Endothelial cell of umbilical vein (primary cell): ENCODE measurements at regions not wholly inside any gene's neighbourhood (a gene's known extent, or its start where the extent isn't known, plus 50 kb on each side); places are given as distances from the start of the nearest gene placed in this dataset.

ENCODE experiments used
- BruUV-seq: library from RNA; stranded (reverse); fragments of 400-500 nt; replicated peaks from 2 replicates; lab custom pipeline; 2021; lab: Mats Ljungman, UMichigan
- CTCF ChIA-PET: fragments of 300-600, 350-600 bp; sonication (Branson Sonifier 250); formaldehyde crosslinking; loops from one replicate; lab custom pipeline; 2021; ENCODE audit warnings: antibody characterized with exemption, inconsistent platforms; lab: Charles Lee
- POLR2A ChIA-PET: fragments of 300-600, 350-600 bp; sonication (Branson Sonifier 250); formaldehyde crosslinking; loops from one replicate; lab custom pipeline; 2021; ENCODE audit warnings: antibody characterized with exemption, inconsistent platforms; lab: Charles Lee
- DNase-seq: peaks from one replicate; pipeline ENCODE4 v3.0.0-alpha.2; 2011; ENCODE audit warnings: low read depth, low spot score
- FAIRE-seq: peaks from 2 replicates; lab custom pipeline; 2011; peaks lifted over from hg19 to GRCh38; lab: Jason Lieb, UNC
- H2AFZ ChIP-seq: 2 replicates; pipeline ENCODE4 v1.6.0; 2012; ENCODE audit warnings: low read depth, low read length, control low read depth, inconsistent platforms
- H3K27ac ChIP-seq: 2 replicates; pipeline ENCODE4 v1.5.1; 2011; ENCODE audit warnings: low read depth, mild to moderate bottlenecking, control low read depth, low read length, moderate library complexity; ENCODE audit not compliant: insufficient read depth
- H3K27me3 ChIP-seq, 2 experiments: 2 replicates each; pipeline versions ENCODE4 v1.6.0 to v1.6.1; 2011; ENCODE audit warnings: low read length in 2 of 2, mixed read lengths in 1 of 2; ENCODE audit not compliant: control insufficient read depth in 2 of 2, insufficient read depth in 2 of 2
- H3K36me3 ChIP-seq, 2 experiments: 2 replicates in 1 of 2; 3 replicates in 1 of 2; pipeline ENCODE4 v1.5.1; 2011; ENCODE audit warnings: low read length in 2 of 2, mild to moderate bottlenecking in 1 of 2, moderate library complexity in 1 of 2; ENCODE audit not compliant: control insufficient read depth in 2 of 2, insufficient read depth in 2 of 2; ENCODE audit errors: extremely low read depth in 1 of 2
- H3K4me1 ChIP-seq: 3 replicates; pipeline ENCODE4 v1.5.1; 2011; ENCODE audit warnings: mild to moderate bottlenecking, low read length; ENCODE audit not compliant: control insufficient read depth, insufficient read depth; ENCODE audit errors: extremely low read depth
- H3K4me2 ChIP-seq: 2 replicates; pipeline ENCODE4 v1.6.1; 2011; ENCODE audit warnings: low read length, control low read depth, mixed read lengths; ENCODE audit not compliant: insufficient read depth
- H3K4me3 ChIP-seq, 3 experiments: fragments of 200-600 bp in 1 of 3; sonication (generic), shearing (Covaris generic) in 1 of 3; replicated peaks in 1 of 3; 2 replicates each; pipeline ENCODE4 v1.5.1; 2011 to 2016; ENCODE audit warnings: control low read depth in 3 of 3, low read length in 3 of 3, mild to moderate bottlenecking in 2 of 3, inconsistent platforms in 1 of 3, low read depth in 1 of 3, moderate library complexity in 1 of 3; ENCODE audit not compliant: insufficient read depth in 1 of 3
- H3K79me2 ChIP-seq: 2 replicates; pipeline ENCODE4 v1.6.0; 2012; ENCODE audit warnings: low read length, inconsistent platforms; ENCODE audit not compliant: control insufficient read depth, insufficient read depth
- H3K9ac ChIP-seq: replicated peaks from 2 replicates; pipeline ENCODE3; 2011; ENCODE audit warnings: low read length, control low read depth; ENCODE audit not compliant: insufficient read depth; ENCODE audit errors: extremely low read depth
- H3K9me1 ChIP-seq: replicated peaks from 3 replicates; pipeline ENCODE4 v1.6.0; 2011; ENCODE audit warnings: mild to moderate bottlenecking, low read length; ENCODE audit not compliant: control insufficient read depth, insufficient read depth; ENCODE audit errors: extremely low read depth
- H3K9me3 ChIP-seq: replicated peaks from 2 replicates; pipeline ENCODE4 v1.5.1; 2012; ENCODE audit warnings: low read length, inconsistent platforms; ENCODE audit not compliant: control insufficient read depth, insufficient read depth
- H4K20me1 ChIP-seq: replicated peaks from 2 replicates; pipeline ENCODE3; 2011; ENCODE audit warnings: mild to moderate bottlenecking, low read length; ENCODE audit not compliant: control insufficient read depth, insufficient read depth; ENCODE audit errors: extremely low read depth
- CTCF ChIP-seq, 2 donors: IDR thresholded peaks; 1 replicate in 1 of 2; 2 replicates in 1 of 2; pipeline ENCODE4 v1.5.1; 2011; ENCODE audit warnings: low read length in 2 of 2, mild to moderate bottlenecking in 2 of 2, moderate library complexity in 2 of 2, control low read depth in 1 of 2, inconsistent platforms in 1 of 2, low read depth in 1 of 2; ENCODE audit not compliant: insufficient read depth in 1 of 2; ENCODE audit errors: extremely low read depth in 1 of 2
- EZH2 ChIP-seq: IDR thresholded peaks from 2 replicates; pipeline ENCODE4 v1.6.1; 2012; ENCODE audit warnings: borderline replicate concordance, low read depth, mild to moderate bottlenecking, moderate library complexity, low read length, inconsistent platforms; ENCODE audit not compliant: severe bottlenecking
- FOS ChIP-seq: IDR thresholded peaks from 2 replicates; pipeline ENCODE4 v1.6.1; 2011; ENCODE audit warnings: mild to moderate bottlenecking, low read length, moderate library complexity, borderline replicate concordance; ENCODE audit not compliant: insufficient read depth
- GATA2 ChIP-seq: IDR thresholded peaks from 2 replicates; pipeline ENCODE4 v1.7.0; 2011; ENCODE audit warnings: low read depth, mild to moderate bottlenecking, moderate library complexity, mixed read lengths, low read length; ENCODE audit not compliant: insufficient read length, insufficient read depth
- JUN ChIP-seq: IDR thresholded peaks from 2 replicates; pipeline ENCODE4 v1.6.1; 2011; ENCODE audit warnings: borderline replicate concordance, low read depth; ENCODE audit not compliant: insufficient read length, insufficient read depth
- MAX ChIP-seq: IDR thresholded peaks from 2 replicates; pipeline ENCODE4 v1.6.1; 2011; ENCODE audit not compliant: insufficient read depth, insufficient read length
- MYC ChIP-seq: IDR thresholded peaks from one replicate; pipeline ENCODE4 v1.6.1; 2011; ENCODE audit warnings: mild to moderate bottlenecking, low read depth, low read length
- POLR2A ChIP-seq: IDR thresholded peaks from 2 replicates; pipeline ENCODE4 v1.6.1; 2012; ENCODE audit warnings: low read depth, mild to moderate bottlenecking, control low read depth, low read length
- POLR2AphosphoS5 ChIP-seq: IDR thresholded peaks from 2 replicates; pipeline ENCODE4 v1.6.1; 2012; ENCODE audit warnings: low read depth, mild to moderate bottlenecking, control low read depth, low read length, moderate library complexity; ENCODE audit not compliant: insufficient read depth
- dilution Hi-C: fragments of 300-500 bp; cut with MboI; formaldehyde crosslinking; loops from one replicate; pipeline ENCODE4 v1.15.0; 2019; ENCODE audit warnings: low sequenced_read_pairs; ENCODE audit not compliant: extremely low pct_ligation_motif_present
- intact Hi-C: fragments of 100-400 bp; cut with micrococcal nuclease; formaldehyde crosslinking; loops from one replicate; pipeline ENCODE4 v1.10.0; 2022

GRCh38 chr6:63459814-63460213 is 112.5 kb upstream of the LOC128125822 start:
- TF ChIP-seq POLR2AphosphoS5 (no peak), EZH2 (no peak), GATA2 (no peak), MYC (no peak), FOS (no peak), JUN (no peak), CTCF (IDR thresholded peaks at IDR 0.05; ENCODE audit: extremely low read depth in 1 of 2, insufficient read depth in 1 of 2, low read depth in 1 of 2, low read length in 2 of 2) (no peak), POLR2A (no peak), MAX (no peak)
- H3K27me3 ChIP-seq: no peaks in the 10 kb centered on the region
- no peaks in the 10 kb centered on the region for H3K79me2 ChIP-seq
- FAIRE-seq (no peak), DNase-seq (no peak)
- H3K4me1 ChIP-seq: no peaks in the 10 kb centered on the region
- H3K9me3 ChIP-seq: no peaks in the 10 kb centered on the region
- intact Hi-C loops (no loop called here), dilution Hi-C loops (no loop called here)
- H3K36me3 ChIP-seq: no peaks in the 10 kb centered on the region
- BruUV-seq: no TSS peak
- no peak overlapping the region for H3K4me2 ChIP-seq
- no peaks in the 10 kb centered on the region for H3K9me1 ChIP-seq
- CTCF ChIA-PET: no interaction called here
- H2AFZ ChIP-seq: no peak overlapping the region
- POLR2A ChIA-PET: no interaction called here
- H3K27ac ChIP-seq: no peak overlapping the region
- no peaks in the 10 kb centered on the region for H4K20me1 ChIP-seq
- no peak overlapping the region for H3K9ac ChIP-seq
- no peak overlapping the region for H3K4me3 ChIP-seq
